Activated B cell treated with CpG ODN at 0.5 μM for 24 hours (primary cell): ENCODE measurements at regions not wholly inside any gene's neighbourhood (a gene's known extent, or its start where the extent isn't known, plus 50 kb on each side); places are given as distances from the start of the nearest gene placed in this dataset.

ENCODE experiments used
- ATAC-seq: fragments of 200-7000 bp; cut with Tn5 transposase; one replicate; pipeline ENCODE4 v1.10.0; 2021; ENCODE audit warnings: low read depth, mild to moderate bottlenecking, moderate library complexity
- CTCF ChIA-PET: fragments of 350-600 bp; sonication (Branson Sonifier 250); formaldehyde crosslinking; loops from one replicate; lab custom pipeline; 2021; ENCODE audit warnings: antibody characterized with exemption; lab: Charles Lee
- POLR2A ChIA-PET: fragments of 350-600 bp; sonication (Branson Sonifier 250); formaldehyde crosslinking; loops from one replicate; lab custom pipeline; 2021; ENCODE audit warnings: antibody characterized with exemption; lab: Charles Lee
- DNase-seq: peaks from one replicate; pipeline ENCODE4 v3.0.0; 2022
- H3K27ac Mint-ChIP-seq: one replicate; pipeline ENCODE4 v1.8.0; 2020; ENCODE audit warnings: mixed read lengths
- H3K27me3 Mint-ChIP-seq: one replicate; pipeline ENCODE4 v1.8.0; 2021; ENCODE audit warnings: mixed read lengths
- H3K36me3 Mint-ChIP-seq: one replicate; pipeline ENCODE4 v1.8.0; 2021; ENCODE audit warnings: low read depth, mixed read lengths
- H3K4me1 Mint-ChIP-seq: one replicate; pipeline ENCODE4 v1.8.0; 2021; ENCODE audit warnings: mixed read lengths
- H3K4me3 Mint-ChIP-seq: one replicate; pipeline ENCODE4 v1.8.0; 2020; ENCODE audit warnings: mild to moderate bottlenecking, mixed read lengths
- H3K9me3 Mint-ChIP-seq: one replicate; pipeline ENCODE4 v1.8.0; 2020; ENCODE audit warnings: mixed read lengths
- CTCF ChIP-seq: fragments of 200-600 bp; IDR thresholded peaks from one replicate; pipeline ENCODE4 v1.8.0; 2022; ENCODE audit warnings: antibody characterized with exemption, mild to moderate bottlenecking
- intact Hi-C: fragments of 100-400 bp; cut with micrococcal nuclease; formaldehyde crosslinking; loops from one replicate; pipeline ENCODE4 v1.15.1; 2024

GRCh38 chr10:111967547-111967946, 216.0 kb downstream of the GPAM start:
- CTCF ChIA-PET = no interaction called here
- DNase-seq = no peak
- no peak overlapping the region for H3K4me3 Mint-ChIP-seq
- TF ChIP-seq CTCF = no peak
- no peaks in the 10 kb centered on the region for H3K36me3 Mint-ChIP-seq
- no peaks in the 10 kb centered on the region for H3K4me1 Mint-ChIP-seq
- POLR2A ChIA-PET = no interaction called here
- H3K27ac Mint-ChIP-seq = no peak overlapping the region
- H3K9me3 Mint-ChIP-seq = peaks cover 9% of the 10 kb centered on the region
- intact Hi-C loops = no loop called here
- no peaks in the 10 kb centered on the region for H3K27me3 Mint-ChIP-seq
- ATAC-seq = no peak

DNA sequence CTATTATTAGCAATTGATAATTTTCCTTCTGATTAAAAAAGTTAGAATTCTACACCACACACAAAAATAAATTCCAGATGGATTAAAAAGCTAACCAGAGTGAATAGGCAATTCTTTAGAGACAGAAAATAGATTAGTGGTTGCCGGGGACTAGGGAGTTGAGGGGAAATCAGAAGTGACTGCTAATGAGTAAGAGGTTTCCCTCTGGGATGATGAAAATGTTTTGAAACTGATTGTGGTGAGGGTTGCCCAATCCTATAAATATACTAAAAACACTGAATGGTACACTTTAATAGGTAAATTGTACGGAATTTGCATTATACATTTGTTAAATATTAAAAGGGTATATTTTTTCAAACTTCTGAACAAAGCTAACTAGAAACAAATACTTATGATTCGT, 214.9 kb downstream of the GPAM start:
- no peak overlapping the region for H3K27ac Mint-ChIP-seq
- H3K4me3 Mint-ChIP-seq = no peak overlapping the region
- no peaks in the 10 kb centered on the region for H3K36me3 Mint-ChIP-seq
- CTCF ChIA-PET = no interaction called here
- intact Hi-C loops = no loop called here
- DNase-seq (no peak), ATAC-seq (no peak)
- peaks cover 9% of the 10 kb centered on the region for H3K9me3 Mint-ChIP-seq
- no peaks in the 10 kb centered on the region for H3K27me3 Mint-ChIP-seq
- H3K4me1 Mint-ChIP-seq = no peaks in the 10 kb centered on the region
- POLR2A ChIA-PET = no interaction called here
- TF ChIP-seq CTCF = no peak

- Mint-ChIP-seq H3K27me3 (no peaks in the 10 kb centered on the region), H3K4me3 (no peak overlapping the region), H3K4me1 (no peaks in the 10 kb centered on the region), H3K36me3 (no peaks in the 10 kb centered on the region), H3K27ac (no peak overlapping the region), H3K9me3 (peaks cover 9% of the 10 kb centered on the region)
- TF ChIP-seq CTCF = no peak
- DNase-seq (no peak), ATAC-seq (no peak)
- POLR2A ChIA-PET = no interaction called here
- intact Hi-C loops = no loop called here
- CTCF ChIA-PET = no interaction called here
Observed at GRCh38 chr10:111970111-111970510, 213.5 kb downstream of the GPAM start.

- Mint-ChIP-seq H3K27ac (no peak overlapping the region), H3K9me3 (peaks cover 2% of the 10 kb centered on the region), H3K36me3 (no peaks in the 10 kb centered on the region), H3K4me1 (no peaks in the 10 kb centered on the region), H3K27me3 (no peaks in the 10 kb centered on the region), H3K4me3 (no peak overlapping the region)
- DNase-seq = no peak
- no peak for TF ChIP-seq CTCF
- ChIA-PET POLR2A (no interaction called here), CTCF (no interaction called here)
- intact Hi-C loops = no loop called here
- ATAC-seq = no peak
Observed at GRCh38 chr10:111972109-111972508, 211.5 kb downstream of the GPAM start.

GRCh38 chr10:111973306-111973705, 210.3 kb downstream of the GPAM start:
- CTCF ChIA-PET = no interaction called here
- POLR2A ChIA-PET = no interaction called here
- Mint-ChIP-seq H3K4me3 (no peak overlapping the region), H3K27ac (no peak overlapping the region), H3K36me3 (no peaks in the 10 kb centered on the region), H3K27me3 (no peaks in the 10 kb centered on the region), H3K4me1 (no peaks in the 10 kb centered on the region), H3K9me3 (no peaks in the 10 kb centered on the region)
- intact Hi-C loops = no loop called here
- no peak for ATAC-seq
- no peak for TF ChIP-seq CTCF
- no peak for DNase-seq
